GM13976 (cell line): ENCODE measurements at regions not wholly inside any gene's neighbourhood (a gene's known extent, or its start where the extent isn't known, plus 50 kb on each side); places are given as distances from the start of the nearest gene placed in this dataset.
"Not testable (repeated sequence)": the region's sequence is repeated elsewhere in the genome, so short reads cannot be mapped to it uniquely, and the experiment has no call there.

Experiments
- DNase-seq: peaks from one replicate; pipeline ENCODE4 v3.0.0; 2012; ENCODE audit warnings: low spot score
- in situ Hi-C: fragments of 300-500 bp; cut with MboI; formaldehyde crosslinking; loops from one replicate; pipeline ENCODE4 v1.12.0; 2022; ENCODE audit warnings: low sequenced_read_pairs, mixed read lengths, inconsistent platforms; ENCODE audit not compliant: unreplicated experiment
- TF ChIP-seq, protein P1 (sequence below): IDR thresholded peaks from 2 replicates; pipeline ENCODE4 v1.5.1; 2012; ENCODE audit warnings: borderline replicate concordance, mild to moderate bottlenecking; ENCODE audit not compliant: insufficient read depth; ENCODE audit errors: extremely low read depth, missing control alignments, control extremely low read depth

DNA sequence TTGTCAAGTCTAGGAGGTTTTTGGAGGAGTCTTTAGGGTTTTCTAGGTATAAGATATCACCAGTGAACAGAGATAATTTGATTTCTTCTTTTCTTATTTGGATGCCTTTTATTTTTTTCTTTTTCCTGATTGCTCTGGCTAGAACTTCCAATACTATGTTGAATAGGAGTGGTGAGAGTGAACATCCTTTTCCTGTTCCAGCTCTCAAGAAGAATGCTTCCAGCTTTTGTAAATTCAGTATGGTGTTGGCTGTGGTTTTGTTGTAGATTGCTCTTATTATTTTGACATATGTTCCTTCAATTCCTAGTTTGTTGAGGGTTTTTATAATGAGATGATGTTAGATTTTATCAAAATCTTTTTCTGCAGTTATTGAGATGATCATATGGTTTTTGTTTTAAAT, 165.6 kb upstream of the WDFY3 start:
- DNase-seq, result no peak
- in situ Hi-C loops, result no loop called here
- TF ChIP-seq, protein P1, sequence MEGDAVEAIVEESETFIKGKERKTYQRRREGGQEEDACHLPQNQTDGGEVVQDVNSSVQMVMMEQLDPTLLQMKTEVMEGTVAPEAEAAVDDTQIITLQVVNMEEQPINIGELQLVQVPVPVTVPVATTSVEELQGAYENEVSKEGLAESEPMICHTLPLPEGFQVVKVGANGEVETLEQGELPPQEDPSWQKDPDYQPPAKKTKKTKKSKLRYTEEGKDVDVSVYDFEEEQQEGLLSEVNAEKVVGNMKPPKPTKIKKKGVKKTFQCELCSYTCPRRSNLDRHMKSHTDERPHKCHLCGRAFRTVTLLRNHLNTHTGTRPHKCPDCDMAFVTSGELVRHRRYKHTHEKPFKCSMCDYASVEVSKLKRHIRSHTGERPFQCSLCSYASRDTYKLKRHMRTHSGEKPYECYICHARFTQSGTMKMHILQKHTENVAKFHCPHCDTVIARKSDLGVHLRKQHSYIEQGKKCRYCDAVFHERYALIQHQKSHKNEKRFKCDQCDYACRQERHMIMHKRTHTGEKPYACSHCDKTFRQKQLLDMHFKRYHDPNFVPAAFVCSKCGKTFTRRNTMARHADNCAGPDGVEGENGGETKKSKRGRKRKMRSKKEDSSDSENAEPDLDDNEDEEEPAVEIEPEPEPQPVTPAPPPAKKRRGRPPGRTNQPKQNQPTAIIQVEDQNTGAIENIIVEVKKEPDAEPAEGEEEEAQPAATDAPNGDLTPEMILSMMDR, result no peak

DNA sequence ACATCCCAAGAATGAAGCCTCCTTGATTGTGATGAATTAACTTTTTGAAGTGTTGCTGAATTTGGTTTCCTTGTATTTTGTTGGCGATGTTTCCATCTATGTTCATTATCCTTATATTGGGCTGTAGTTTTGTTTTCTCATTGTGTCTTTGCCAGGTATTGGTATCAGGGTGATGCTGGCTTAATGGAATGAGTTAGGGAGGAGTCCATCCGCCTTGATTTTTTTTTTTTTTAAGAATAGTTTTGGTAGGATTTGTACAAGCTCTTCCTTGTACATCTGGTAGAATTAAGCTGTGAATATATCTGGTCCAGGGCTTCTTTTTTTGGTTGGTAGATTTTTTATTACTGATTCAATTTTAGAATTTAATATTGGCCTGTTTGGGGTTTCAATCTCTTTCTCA, 166.1 kb upstream of the WDFY3 start:
- in situ Hi-C loops, result no loop called here
- DNase-seq, result no peak
- TF ChIP-seq, protein P1, result no peak

DNA sequence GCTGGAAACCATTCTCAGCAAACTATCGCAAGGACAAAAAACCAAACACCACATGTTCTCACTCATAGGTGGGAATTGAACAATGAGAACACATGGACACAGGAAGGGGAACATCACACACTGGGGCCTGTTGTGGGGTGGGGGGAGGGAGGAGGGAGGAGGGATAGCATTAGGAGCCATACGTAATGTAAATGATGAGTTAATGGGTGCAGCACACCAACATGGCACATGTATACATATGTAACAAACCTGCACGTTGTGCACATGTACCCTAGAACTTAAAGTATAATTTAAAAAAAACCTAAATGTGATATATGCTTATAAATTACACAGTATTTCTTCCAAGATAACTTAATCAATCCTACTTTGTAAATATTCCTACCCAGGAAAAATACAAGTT, 173.3 kb upstream of the WDFY3 start:
- in situ Hi-C loops, DNase-seq: not testable (repeated sequence)

DNA sequence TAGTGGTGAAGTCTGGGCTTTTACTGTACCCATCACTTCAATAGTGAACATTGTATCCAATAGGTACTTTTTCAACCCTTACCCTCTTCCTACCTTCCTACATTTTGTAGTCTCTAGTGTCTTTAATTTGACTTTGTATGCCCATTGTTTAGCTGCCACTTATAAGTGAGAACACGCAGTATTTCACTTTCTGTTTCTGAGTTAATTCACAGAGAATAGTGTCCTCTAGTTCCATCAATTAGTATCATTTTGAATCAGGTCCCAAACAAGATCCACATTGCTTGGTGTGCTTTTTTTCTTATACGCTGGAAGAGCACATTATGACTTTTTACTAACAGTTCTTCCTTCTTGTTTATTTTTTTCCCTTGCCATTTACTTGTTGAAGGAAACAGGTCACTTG, 176.0 kb upstream of the WDFY3 start:
- in situ Hi-C loops, result no loop called here

DNA sequence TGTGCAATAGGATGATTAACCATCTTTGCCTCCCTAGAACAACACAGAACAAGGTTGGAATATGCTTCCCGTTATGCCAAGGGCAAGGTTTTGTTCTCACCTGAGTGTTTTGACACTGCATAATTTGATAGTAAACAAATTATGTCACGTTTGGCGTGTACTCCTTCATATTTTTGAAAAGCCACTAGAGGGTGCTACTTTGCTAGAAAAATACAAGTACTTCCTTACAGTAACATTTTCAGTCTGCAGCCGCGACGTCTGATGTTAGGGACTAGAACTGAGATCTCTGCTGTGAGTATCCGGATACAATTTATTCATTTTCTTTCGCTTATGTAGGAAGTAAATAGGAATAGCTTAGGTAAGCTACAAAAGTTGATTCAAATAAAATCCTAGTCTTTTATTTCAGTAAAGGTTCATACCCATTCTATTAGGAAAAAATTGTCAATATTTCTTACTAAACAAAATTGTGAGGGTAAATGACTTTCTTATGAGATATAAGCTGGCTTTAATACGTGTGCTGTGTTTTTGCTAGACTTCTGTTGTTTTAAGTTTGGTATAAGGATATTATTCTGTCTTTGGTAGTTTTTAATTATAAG, 181.1 kb upstream of the WDFY3 start:
- TF ChIP-seq, protein P1, result peak; percentile 47
- in situ Hi-C loops, result no loop called here
- peak; percentile 52 for DNase-seq

More for the DNA sequence above, 176.0 kb upstream of the WDFY3 start:
- no peak for DNase-seq
- TF ChIP-seq, protein P1, result no peak

DNA sequence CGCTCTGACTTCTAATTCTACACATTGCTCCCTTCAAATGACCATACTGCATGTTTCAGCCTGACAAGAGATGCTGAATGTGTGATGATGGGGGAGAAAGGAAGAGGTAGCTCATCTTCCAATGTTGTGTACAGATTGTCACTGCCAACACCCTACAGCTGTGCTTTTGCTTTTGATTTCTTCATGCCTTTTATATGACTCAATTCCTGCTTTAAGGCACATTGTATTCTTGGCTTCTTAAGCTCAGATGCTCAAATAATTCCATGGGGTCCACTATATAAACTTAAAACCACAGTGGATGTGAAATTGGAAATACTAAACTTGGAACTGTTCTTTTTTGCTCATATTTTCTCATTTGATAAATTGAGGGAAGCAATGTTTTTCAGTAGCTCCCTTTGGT, 183.2 kb upstream of the WDFY3 start:
- in situ Hi-C loops, result loop anchor here (10.0 kb wide), 1 partner anchor 605 kb away; no protein-coding TSS in a partner anchor
- no peak for DNase-seq
- TF ChIP-seq, protein P1, result no peak

DNA sequence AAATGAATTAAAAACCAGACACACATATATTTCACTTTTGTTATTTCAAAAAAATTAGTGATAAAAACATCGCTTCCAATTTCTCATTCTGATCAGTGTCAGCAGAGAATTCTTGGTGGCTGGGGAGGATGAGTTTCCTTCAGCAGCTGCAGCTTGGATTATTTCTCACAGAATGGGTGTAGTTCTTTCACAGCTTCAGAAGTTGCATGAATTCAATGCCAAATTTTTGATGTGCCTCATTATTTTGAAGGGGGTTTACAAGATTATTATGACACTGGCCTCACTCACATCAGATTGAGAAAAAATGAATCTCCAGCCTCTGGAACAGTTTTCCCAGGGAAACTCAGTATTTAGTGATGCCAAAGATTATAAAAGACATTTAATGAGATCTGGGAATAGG, 184.9 kb upstream of the WDFY3 start:
- TF ChIP-seq, protein P1, result no peak

More for the DNA sequence above, 184.9 kb upstream of the WDFY3 start:
- in situ Hi-C loops, result loop anchor here (10.0 kb wide), 1 partner anchor 603 kb away; no protein-coding TSS in a partner anchor
- DNase-seq, result no peak
